ENCODE measurements at regions not wholly inside any gene's neighbourhood (a gene's known extent, or its start where the extent isn't known, plus 50 kb on each side); places are given as distances from the start of the nearest gene placed in this dataset.

- Mint-ChIP-seq H3K27me3 (peaks cover 78% of the 10 kb centered on the region), H3K36me3 (ENCODE audit: low read depth) (no peaks in the 10 kb centered on the region), H3K4me3 (no peak overlapping the region), H3K4me1 (ENCODE audit: low read depth) (no peaks in the 10 kb centered on the region), H3K27ac (no peak overlapping the region), H3K9me3 (no peaks in the 10 kb centered on the region)
- no peak for TF ChIP-seq CTCF (IDR thresholded peaks at IDR 0.05)
- DNase-seq: no peak
- Histone ChIP-seq H3K4me1 (ENCODE audit: insufficient read depth, low read length) (no peaks in the 10 kb centered on the region), H3K4me3 (ENCODE audit: low read length) (no peak overlapping the region), H3K27me3 (ENCODE audit: control insufficient read depth in 1 of 2, insufficient read depth in 2 of 2, low read length in 2 of 2) (peaks cover 12 to 32% of the 10 kb centered on the region in 2 experiments), H3K9me3 (ENCODE audit: control insufficient read depth in 1 of 2, insufficient read depth in 1 of 2, low read length in 2 of 2) (no peaks in the 10 kb centered on the region), H3K27ac (ENCODE audit: low read depth in 1 of 2, low read length in 2 of 2) (no peak overlapping the region), H3K36me3 (ENCODE audit: insufficient read depth, low read length) (no peaks in the 10 kb centered on the region)
- no peak for ATAC-seq (ENCODE audit: poor library complexity)
- POLR2A ChIA-PET: no interaction called here
- intact Hi-C loops (cut with DNase I, micrococcal nuclease): no loop called here
- CTCF ChIA-PET: no interaction called here
Observed at GRCh38 chr12:113641426-113642030, 169.9 kb upstream of the LHX5 start.

- CTCF ChIA-PET: no interaction called here
- no peaks in the 10 kb centered on the region for H3K4me1 Mint-ChIP-seq (ENCODE audit: low read depth)
- H3K27me3 ChIP-seq (ENCODE audit: control insufficient read depth in 1 of 2, insufficient read depth in 2 of 2, low read length in 2 of 2): peaks cover 9 to 25% of the 10 kb centered on the region in 2 experiments
- peaks cover 79% of the 10 kb centered on the region for H3K27me3 Mint-ChIP-seq
- no peak for DNase-seq
- ATAC-seq (ENCODE audit: poor library complexity): no peak
- H3K36me3 Mint-ChIP-seq (ENCODE audit: low read depth): no peaks in the 10 kb centered on the region
- H3K4me3 Mint-ChIP-seq: no peak overlapping the region
- H3K4me1 ChIP-seq (ENCODE audit: insufficient read depth, low read length): no peaks in the 10 kb centered on the region
- intact Hi-C loops (cut with DNase I, micrococcal nuclease): no loop called here
- H3K27ac Mint-ChIP-seq: no peak overlapping the region
- no peaks in the 10 kb centered on the region for H3K9me3 Mint-ChIP-seq
- no peaks in the 10 kb centered on the region for H3K36me3 ChIP-seq (ENCODE audit: insufficient read depth, low read length)
- POLR2A ChIA-PET: no interaction called here
- H3K27ac ChIP-seq (ENCODE audit: low read depth in 1 of 2, low read length in 2 of 2): no peak overlapping the region
- H3K4me3 ChIP-seq (ENCODE audit: low read length): no peak overlapping the region
- no peak for TF ChIP-seq CTCF (IDR thresholded peaks at IDR 0.05)
- H3K9me3 ChIP-seq (ENCODE audit: control insufficient read depth in 1 of 2, insufficient read depth in 1 of 2, low read length in 2 of 2): no peaks in the 10 kb centered on the region
Observed at GRCh38 chr12:113640837-113641236, 169.2 kb upstream of the LHX5 start.

- H3K9me3 Mint-ChIP-seq: no peaks in the 10 kb centered on the region
- no peaks in the 10 kb centered on the region for H3K4me1 ChIP-seq (ENCODE audit: insufficient read depth, low read length)
- H3K9me3 ChIP-seq (ENCODE audit: control insufficient read depth in 1 of 2, insufficient read depth in 1 of 2, low read length in 2 of 2): peaks cover 0 to 5% of the 10 kb centered on the region in 2 experiments
- DNase-seq: no peak
- intact Hi-C loops (cut with DNase I, micrococcal nuclease): no loop called here
- no peak overlapping the region for H3K27ac Mint-ChIP-seq
- H3K4me3 Mint-ChIP-seq: no peak overlapping the region
- H3K4me1 Mint-ChIP-seq (ENCODE audit: low read depth): no peaks in the 10 kb centered on the region
- no peak for ATAC-seq (ENCODE audit: poor library complexity)
- peaks cover 9 to 11% of the 10 kb centered on the region in 2 experiments for H3K27me3 ChIP-seq (ENCODE audit: control insufficient read depth in 1 of 2, insufficient read depth in 2 of 2, low read length in 2 of 2)
- no peaks in the 10 kb centered on the region for H3K36me3 ChIP-seq (ENCODE audit: insufficient read depth, low read length)
- H3K27ac ChIP-seq (ENCODE audit: low read depth in 1 of 2, low read length in 2 of 2): no peak overlapping the region
- no peak for TF ChIP-seq CTCF (IDR thresholded peaks at IDR 0.05)
- ChIA-PET CTCF (no interaction called here), POLR2A (no interaction called here)
- H3K36me3 Mint-ChIP-seq (ENCODE audit: low read depth): no peaks in the 10 kb centered on the region
- peaks cover 70% of the 10 kb centered on the region for H3K27me3 Mint-ChIP-seq
- no peak overlapping the region for H3K4me3 ChIP-seq (ENCODE audit: low read length)
Observed at GRCh38 chr12:113639474-113639873, 167.8 kb upstream of the LHX5 start.
